Panc1 (cell line): ENCODE measurements at regions not wholly inside any gene's neighbourhood (a gene's known extent, or its start where the extent isn't known, plus 50 kb on each side); places are given as distances from the start of the nearest gene placed in this dataset.

ENCODE experiments used
- ATAC-seq: fragments of 200-7000 bp; cut with Tn5 transposase; 2 replicates; pipeline ENCODE4 v1.9.1; 2020; ENCODE audit warnings: mild to moderate bottlenecking, moderate library complexity
- BruUV-seq: library from RNA; stranded (reverse); fragments of 400-500 nt; replicated peaks from 2 replicates; lab custom pipeline; 2021; lab: Mats Ljungman, UMichigan
- CTCF ChIA-PET: fragments of 300-600 bp; sonication (Branson Sonifier 250); formaldehyde crosslinking; loops from one replicate; lab custom pipeline; 2022; ENCODE audit warnings: antibody characterized with exemption; lab: Charles Lee
- POLR2A ChIA-PET: fragments of 300-600 bp; sonication (Branson Sonifier 250); formaldehyde crosslinking; loops from one replicate; lab custom pipeline; 2022; ENCODE audit warnings: antibody characterized with exemption; lab: Charles Lee
- DNase-seq: peaks from one replicate; pipeline ENCODE4 v3.0.0-alpha.2; 2010; ENCODE audit warnings: low read depth, low spot score
- H3K27ac ChIP-seq: 2 replicates; pipeline ENCODE4 v1.5.1; 2011; ENCODE audit warnings: mild to moderate bottlenecking, low read length, inconsistent platforms
- H3K27me3 ChIP-seq: fragments of 200-500 bp; sonication (Bioruptor generic); 2 replicates; pipeline ENCODE4 v1.6.0; 2014; ENCODE audit warnings: low read length, inconsistent platforms; ENCODE audit not compliant: control insufficient read depth, insufficient read depth
- H3K36me3 ChIP-seq: fragments of 200-500 bp; sonication (Bioruptor generic); 2 replicates; pipeline ENCODE4 v1.5.1; 2014; ENCODE audit warnings: inconsistent platforms, mild to moderate bottlenecking, low read length, moderate library complexity; ENCODE audit not compliant: control insufficient read depth, insufficient read depth
- H3K4me1 ChIP-seq: 2 replicates; pipeline ENCODE4 v1.5.1; 2011; ENCODE audit warnings: inconsistent platforms, mild to moderate bottlenecking, low read length, moderate library complexity; ENCODE audit not compliant: control insufficient read depth, insufficient read depth
- H3K4me3 ChIP-seq, 2 experiments: 2 replicates each; pipeline ENCODE4 v1.5.1; 2011 to 2012; ENCODE audit warnings: low read depth in 2 of 2, low read length in 2 of 2, mild to moderate bottlenecking in 2 of 2, inconsistent platforms in 1 of 2, moderate library complexity in 1 of 2
- H3K9me3 ChIP-seq: fragments of 200-500 bp; sonication (Bioruptor generic); 2 replicates; pipeline ENCODE4 v1.5.1; 2014; ENCODE audit warnings: low read depth, mild to moderate bottlenecking, inconsistent platforms, low read length, moderate library complexity; ENCODE audit not compliant: control insufficient read depth, insufficient read depth
- CTCF ChIP-seq: fragments of 450-650 bp; IDR thresholded peaks from 2 replicates; pipeline ENCODE4 v1.5.1; 2017; ENCODE audit warnings: mild to moderate bottlenecking
- POLR2AphosphoS5 ChIP-seq: IDR thresholded peaks from 2 replicates; pipeline ENCODE4 v1.6.1; 2012; ENCODE audit warnings: mild to moderate bottlenecking, low read depth, low read length, moderate library complexity
- REST ChIP-seq, 2 experiments: IDR thresholded peaks; 2 replicates each; pipeline ENCODE4 v1.6.1; 2011 to 2012; ENCODE audit warnings: low read depth in 2 of 2, control low read depth in 1 of 2, low read length in 1 of 2, mild to moderate bottlenecking in 1 of 2, moderate library complexity in 1 of 2; ENCODE audit not compliant: insufficient read depth in 1 of 2
- SIN3A ChIP-seq: IDR thresholded peaks from 2 replicates; pipeline ENCODE4 v1.6.1; 2012; ENCODE audit warnings: low read depth, mild to moderate bottlenecking, low read length, moderate library complexity, borderline replicate concordance; ENCODE audit not compliant: insufficient read depth
- TCF7L2 ChIP-seq: IDR thresholded peaks from 2 replicates; pipeline ENCODE4 v1.6.1; 2011; ENCODE audit warnings: mild to moderate bottlenecking, low read depth, low read length, inconsistent platforms
- in situ Hi-C: cut with HindIII; loops from 2 replicates; pipeline ENCODE4 v1.10.0; 2016; ENCODE audit warnings: low sequenced_read_pairs, low pct_unique_long_range_greater_than_20kb
- intact Hi-C: fragments of 100-400 bp; cut with micrococcal nuclease; formaldehyde crosslinking; loops from one replicate; pipeline ENCODE4 v1.10.0; 2022; ENCODE audit not compliant: unreplicated experiment

- H3K36me3 ChIP-seq, result no peaks in the 10 kb centered on the region
- no peaks in the 10 kb centered on the region for H3K4me1 ChIP-seq
- DNase-seq, result no peak
- no peak for ATAC-seq
- H3K27ac ChIP-seq, result no peak overlapping the region
- BruUV-seq, result no TSS peak
- TF ChIP-seq REST (IDR thresholded peaks at IDR 0.05; ENCODE audit: insufficient read depth in 1 of 2, low read depth in 2 of 2, low read length in 1 of 2) (no peak), POLR2AphosphoS5 (no peak), CTCF (no peak)
- in situ Hi-C loops (no loop called here), intact Hi-C loops (no loop called here)
- no peaks in the 10 kb centered on the region for H3K27me3 ChIP-seq
- ChIA-PET POLR2A (no interaction called here), CTCF (no interaction called here)
- H3K9me3 ChIP-seq, result no peaks in the 10 kb centered on the region
- H3K4me3 ChIP-seq, result no peak overlapping the region
Observed at GRCh38 chr1:113201560-113201959, 128.6 kb downstream of the LRIG2 start.

GRCh38 chr1:113205980-113206766 is 133.2 kb downstream of the LRIG2 start:
- no peaks in the 10 kb centered on the region for H3K9me3 ChIP-seq
- 0 out of 2 replicates have a peak, but pooled peaks cover 2% of the 10 kb centered on the region for H3K27me3 ChIP-seq
- intact Hi-C loops (no loop called here), in situ Hi-C loops (no loop called here)
- DNase-seq (no peak), ATAC-seq (no peak)
- H3K36me3 ChIP-seq, result no peaks in the 10 kb centered on the region
- H3K4me1 ChIP-seq, result no peaks in the 10 kb centered on the region
- H3K4me3 ChIP-seq, result no peak overlapping the region
- no TSS peak for BruUV-seq
- TF ChIP-seq REST (IDR thresholded peaks at IDR 0.05; ENCODE audit: insufficient read depth in 1 of 2, low read depth in 2 of 2, low read length in 1 of 2) (no peak), POLR2AphosphoS5 (no peak), TCF7L2 (no peak), SIN3A (no peak), CTCF (no peak)
- ChIA-PET POLR2A (interaction anchor here (0.7 kb wide), 1 partner anchor 571 kb away, joined by 3 read pairs; no protein-coding TSS in a partner anchor), CTCF (no interaction called here)
- H3K27ac ChIP-seq, result no peak overlapping the region
